HPDE6-E6E7 (cell line): ENCODE measurements at regions not wholly inside any gene's neighbourhood (a gene's known extent, or its start where the extent isn't known, plus 50 kb on each side); places are given as distances from the start of the nearest gene placed in this dataset.

Source experiments
- DNase-seq: peaks from one replicate; pipeline ENCODE4 v3.0.0; 2011; ENCODE audit warnings: missing footprints; ENCODE audit errors: extremely low spot score

- no peak for DNase-seq
These were observed 75.2 kb downstream of the RHCG start for GRCh38 chr15:89421219-89421618.

DNA sequence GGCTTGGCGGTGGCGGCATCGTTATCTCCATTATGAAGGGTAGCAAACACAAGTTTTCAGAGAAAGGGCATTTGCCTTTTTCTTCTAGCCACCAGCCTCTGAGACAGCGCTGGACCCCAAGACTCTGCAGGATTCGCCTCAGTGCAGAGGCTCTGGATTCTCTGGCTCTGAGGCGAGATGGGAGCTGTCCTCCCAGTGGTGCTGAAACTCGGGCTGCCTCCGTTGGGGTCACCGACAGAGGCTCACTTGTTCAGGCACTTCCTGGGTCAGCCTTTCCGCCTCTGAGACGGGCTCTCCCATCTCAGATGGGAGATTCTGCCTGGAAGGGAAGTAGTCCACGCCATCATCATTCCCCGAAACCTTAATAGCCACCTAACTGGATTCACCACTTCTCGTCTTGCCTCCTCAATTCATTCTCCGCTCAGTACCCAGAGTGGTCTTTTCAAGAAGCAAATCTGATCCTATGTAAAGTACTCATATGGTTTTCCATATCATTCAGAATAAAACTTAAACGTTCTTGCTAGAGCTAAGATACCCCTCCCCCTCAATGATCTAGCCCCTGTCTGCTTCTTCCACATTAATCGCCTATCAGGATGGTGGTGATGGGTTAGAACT lies 76.9 kb downstream of the RHCG start:
- no peak for DNase-seq

DNA sequence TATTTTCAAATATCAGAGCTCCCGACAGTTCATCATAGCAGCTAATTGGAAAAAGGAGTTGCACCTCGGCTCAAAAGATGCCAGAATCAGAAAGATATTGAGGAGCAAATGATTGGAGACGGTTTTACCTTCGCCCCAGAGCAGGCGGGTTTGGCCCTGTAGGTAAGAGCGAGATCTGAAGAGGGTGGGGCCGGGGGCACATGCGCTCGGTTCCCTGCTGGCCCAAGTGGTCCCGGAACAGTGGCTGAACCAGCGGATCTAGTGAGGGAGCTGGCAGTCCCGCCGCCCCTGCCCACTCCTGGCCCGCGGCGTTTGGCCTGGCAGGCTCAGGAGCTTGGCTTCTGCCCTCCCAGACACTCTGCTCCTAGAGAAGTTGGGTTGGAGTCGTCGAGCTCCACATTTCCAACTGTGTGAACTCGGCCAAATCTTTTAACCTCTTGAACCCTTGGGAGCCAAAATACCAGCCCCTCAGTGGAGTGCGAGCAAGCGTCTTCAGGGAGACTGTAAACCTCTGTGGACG lies 79.1 kb downstream of the RHCG start:
- no peak for DNase-seq

GRCh38 chr15:89416339-89417183 lies 79.8 kb downstream of the RHCG start:
- DNase-seq = peak; percentile 78

- DNase-seq = no peak
These were observed 79.9 kb upstream of the POLG start for GRCh38 chr15:89414571-89414970.

- peak; percentile 57 for DNase-seq
These were observed 79.3 kb upstream of the POLG start for GRCh38 chr15:89413877-89414276.

DNA sequence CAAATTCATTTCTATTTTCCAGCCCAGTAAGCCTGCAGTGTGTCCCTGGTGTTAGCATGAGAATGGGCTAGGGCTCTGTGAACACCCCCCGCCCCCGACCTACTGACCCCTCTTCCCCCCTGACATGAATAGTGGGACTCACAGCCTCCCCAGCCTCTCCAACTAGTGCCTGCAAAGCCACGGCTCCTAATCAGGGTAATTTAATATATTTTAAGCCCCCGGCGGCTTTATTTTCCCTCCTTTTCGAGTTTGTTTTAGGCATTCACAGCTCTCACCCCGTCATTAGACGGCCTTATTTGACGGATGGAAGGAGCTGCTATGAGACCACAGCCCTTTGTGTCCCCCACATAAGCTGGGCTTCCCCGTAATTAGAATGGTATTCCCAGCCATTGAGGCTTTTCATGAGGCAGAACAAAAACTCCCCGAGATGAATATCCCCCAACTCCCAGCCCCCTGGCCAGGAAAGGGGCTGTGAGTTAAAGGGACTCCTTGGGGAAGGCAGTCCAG lies 78.3 kb upstream of the POLG start:
- DNase-seq = no peak

DNA sequence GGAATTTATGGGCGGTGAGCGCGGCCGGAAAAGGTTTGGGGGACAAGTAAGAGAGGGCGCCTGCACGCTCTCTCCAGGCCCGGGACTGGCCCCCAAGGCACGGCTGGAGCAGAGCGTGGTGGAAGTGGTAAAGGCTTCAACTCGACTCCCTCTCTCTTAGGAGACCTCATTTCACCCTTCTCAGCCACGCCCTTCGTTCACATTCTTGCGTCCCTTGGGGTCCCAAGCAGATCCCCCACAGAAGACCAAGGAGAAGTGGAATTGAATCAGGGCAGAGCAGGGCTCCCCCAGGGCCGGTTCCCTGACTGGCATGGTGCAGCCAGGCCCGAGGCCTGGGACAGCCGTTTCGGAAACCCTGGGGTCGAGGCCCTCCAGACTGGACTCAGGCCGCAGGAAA lies 75.4 kb upstream of the POLG start:
- DNase-seq = no peak

DNA sequence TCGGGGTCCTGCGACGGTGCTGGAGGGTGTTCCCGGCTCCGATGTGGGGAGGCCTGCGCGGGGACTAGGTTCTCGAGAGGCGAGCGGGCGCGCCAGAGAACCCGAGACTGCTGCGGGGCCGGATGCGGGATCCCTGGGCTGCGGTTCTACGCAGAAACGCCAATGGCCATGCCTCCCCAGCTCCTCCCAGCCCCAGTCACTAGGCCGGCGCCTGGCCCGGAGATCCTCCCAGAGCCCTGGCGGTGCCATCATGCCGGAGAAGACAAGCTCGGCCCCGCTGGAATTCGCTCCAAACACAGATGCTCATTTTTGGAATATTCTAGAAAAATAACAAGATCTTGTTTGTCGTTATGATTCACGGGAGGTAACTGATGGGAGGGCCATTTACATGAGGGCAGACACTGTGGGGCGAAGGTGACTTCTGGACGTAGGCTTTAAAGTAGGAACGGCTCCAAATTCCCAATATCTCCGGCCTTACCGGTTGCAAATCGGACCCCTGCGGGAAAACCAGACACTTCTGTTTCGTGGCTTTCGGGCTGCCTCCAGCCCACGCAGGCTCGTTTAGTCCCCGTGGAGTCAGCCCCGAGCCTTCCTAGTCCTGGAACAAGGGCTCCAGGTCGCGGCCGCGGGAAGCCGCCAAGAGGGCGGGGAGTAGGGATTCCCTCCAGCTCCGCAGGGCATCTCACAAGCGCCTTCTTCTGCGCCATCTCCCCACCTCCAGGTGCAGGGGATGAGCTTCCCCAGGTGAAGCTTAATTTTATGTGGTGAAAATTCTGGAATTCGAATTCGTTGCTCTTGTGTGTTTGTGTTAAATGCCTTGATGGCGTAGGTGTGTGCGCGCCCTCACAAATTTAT lies 74.8 kb upstream of the POLG start:
- no peak for DNase-seq

- no peak for DNase-seq
These were observed 74.0 kb upstream of the POLG start for GRCh38 chr15:89408372-89409183.

DNA sequence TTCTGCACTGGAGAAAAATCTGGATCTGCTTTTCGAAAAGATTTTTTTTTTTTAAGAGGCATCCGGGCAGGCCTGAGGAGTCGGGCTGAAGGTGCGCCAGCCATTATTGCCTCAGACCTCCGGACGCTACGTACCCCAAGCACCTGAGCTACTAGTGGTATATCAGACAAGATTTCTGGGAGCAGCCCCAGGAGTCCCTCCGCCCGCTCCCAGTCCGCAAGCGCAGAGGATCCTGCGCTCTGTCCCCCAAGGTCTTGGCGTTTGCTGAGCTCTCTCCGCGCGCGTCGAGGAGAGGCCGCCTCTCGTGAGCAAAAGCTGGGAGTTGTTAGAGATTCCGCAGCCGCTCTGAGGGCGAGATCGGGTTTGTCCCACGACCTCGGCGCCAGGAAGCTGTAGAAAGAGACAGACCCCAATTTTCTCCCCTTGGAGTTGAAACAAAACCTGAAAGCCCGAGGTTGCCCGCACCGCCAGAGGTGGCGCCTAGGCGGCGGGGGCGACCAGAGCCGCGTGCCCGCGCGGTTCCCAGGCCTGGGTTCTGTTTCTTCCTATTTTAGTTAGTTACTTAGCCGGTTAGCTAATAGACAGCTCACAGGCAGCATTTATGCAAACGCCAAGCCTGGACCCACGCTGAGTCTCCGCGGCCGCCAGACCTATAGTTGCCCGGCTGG lies 72.5 kb upstream of the POLG start:
- no peak for DNase-seq

- DNase-seq = no peak
These were observed 71.8 kb upstream of the POLG start for GRCh38 chr15:89406218-89406939.

DNA sequence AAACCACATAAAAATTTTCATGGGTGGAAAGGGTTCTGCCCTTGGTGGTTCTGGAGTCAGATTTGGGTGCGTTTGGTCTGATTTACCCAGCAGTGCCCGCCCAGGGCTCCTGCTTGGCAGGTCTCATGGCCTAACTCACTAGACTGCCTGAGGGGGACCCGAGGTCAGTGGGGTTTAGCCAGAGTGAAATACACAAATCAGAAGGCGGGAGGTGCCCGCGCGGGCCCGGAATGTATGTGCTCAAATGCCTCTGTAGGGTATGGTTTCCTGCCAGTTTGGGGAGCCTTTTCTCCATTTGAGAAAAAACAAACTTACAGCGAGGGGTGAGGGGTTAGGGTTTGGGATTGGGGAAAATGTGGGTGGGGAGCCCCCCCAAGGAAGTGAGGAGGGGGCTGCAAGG lies 70.9 kb upstream of the POLG start:
- DNase-seq = no peak

GRCh38 chr15:89404023-89404422 lies 69.4 kb upstream of the POLG start:
- no peak for DNase-seq

DNA sequence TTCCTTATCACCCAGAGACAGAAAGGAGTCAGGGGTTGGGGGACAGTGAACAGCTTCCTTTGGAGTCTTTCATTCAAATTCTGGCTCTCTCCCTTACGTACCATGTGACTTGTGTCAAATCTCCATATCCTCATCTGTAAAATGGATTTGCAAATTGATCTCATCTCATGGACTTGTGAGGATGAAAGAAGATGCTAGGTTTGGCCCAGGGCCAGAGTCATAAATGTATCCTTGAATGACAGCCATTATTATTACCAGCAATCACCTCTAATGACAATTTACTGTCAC lies 67.8 kb upstream of the POLG start:
- DNase-seq = no peak

- peak; percentile 68 for DNase-seq
These were observed 67.2 kb upstream of the POLG start for GRCh38 chr15:89401631-89402517.

GRCh38 chr15:89400782-89401545 lies 66.3 kb upstream of the POLG start:
- DNase-seq = no peak

GRCh38 chr15:89400116-89400781 lies 65.6 kb upstream of the POLG start:
- no peak for DNase-seq
